AG04450 (cell line): ENCODE measurements at regions not wholly inside any gene's neighbourhood (a gene's known extent, or its start where the extent isn't known, plus 50 kb on each side); places are given as distances from the start of the nearest gene placed in this dataset.
A peak's percentile ranks its signal among the peaks of the same experiment; 100 is the strongest.

Source experiments
- CTCF ChIA-PET: fragments of 300-600, 350-600 bp; formaldehyde crosslinking; extraction: SDS; loops from one replicate; lab custom pipeline; 2022; ENCODE audit warnings: antibody characterized with exemption, inconsistent platforms; lab: Charles Lee
- POLR2A ChIA-PET: fragments of 350-600 bp; formaldehyde crosslinking; extraction: SDS; loops from one replicate; lab custom pipeline; 2021; ENCODE audit warnings: antibody characterized with exemption, inconsistent platforms; lab: Yijun Ruan, JAX
- DNase-seq: peaks from one replicate; pipeline ENCODE4 v3.0.0-alpha.2; 2011; ENCODE audit warnings: low read depth, low spot score
- H3K27ac ChIP-seq: one replicate; pipeline ENCODE4 v1.5.1; 2012; ENCODE audit warnings: low read depth, low read length, control low read depth
- H3K27me3 ChIP-seq: one replicate; pipeline ENCODE4 v1.6.0; 2012; ENCODE audit warnings: low read length; ENCODE audit not compliant: control insufficient read depth, insufficient read depth
- H3K4me3 ChIP-seq: 2 replicates; pipeline ENCODE4 v1.5.1; 2011; ENCODE audit warnings: mild to moderate bottlenecking, low read depth, low read length, control low read depth
- H3K9me3 ChIP-seq: 2 replicates; pipeline ENCODE4 v1.5.1; 2012; ENCODE audit warnings: low read length; ENCODE audit not compliant: control insufficient read depth, insufficient read depth
- TF ChIP-seq, protein P1 (sequence below): IDR thresholded peaks from 2 replicates; pipeline ENCODE4 v1.5.1; 2011; ENCODE audit warnings: low read depth, low read length, control low read depth, inconsistent platforms

DNA sequence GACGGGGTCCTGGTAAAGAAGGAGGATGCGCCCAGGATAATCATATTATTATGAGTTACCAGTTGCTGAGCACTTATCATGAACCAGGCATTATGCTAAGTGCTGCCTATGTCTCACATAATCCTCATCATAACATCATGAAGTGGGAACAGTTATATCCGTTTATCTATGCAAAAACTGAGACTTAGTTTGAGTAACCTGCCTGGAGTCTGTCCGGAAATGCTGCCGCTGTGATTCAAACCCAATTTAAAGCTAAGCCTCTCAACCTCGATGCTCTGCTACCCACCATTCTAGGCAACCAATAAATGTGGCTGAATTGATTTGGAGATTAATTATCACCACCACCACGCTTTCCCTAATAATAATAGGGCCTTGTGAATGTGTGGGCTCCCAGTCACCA is 111.5 kb upstream of the CLMP start:
- Histone ChIP-seq H3K27me3 (peaks cover 9% of the 10 kb centered on the region), H3K4me3 (no peak overlapping the region), H3K9me3 (no peaks in the 10 kb centered on the region; the same call in 1 of the 2 replicates), H3K27ac (no peak overlapping the region)
- no peak for DNase-seq
- POLR2A ChIA-PET, result no interaction called here
- CTCF ChIA-PET, result interaction anchor here (0.8 to 1.2 kb wide), 3 partner anchors 28 to 168 kb away, joined by 4 to 6 read pairs (median 4); no protein-coding TSS in a partner anchor
- TF ChIP-seq, protein P1, sequence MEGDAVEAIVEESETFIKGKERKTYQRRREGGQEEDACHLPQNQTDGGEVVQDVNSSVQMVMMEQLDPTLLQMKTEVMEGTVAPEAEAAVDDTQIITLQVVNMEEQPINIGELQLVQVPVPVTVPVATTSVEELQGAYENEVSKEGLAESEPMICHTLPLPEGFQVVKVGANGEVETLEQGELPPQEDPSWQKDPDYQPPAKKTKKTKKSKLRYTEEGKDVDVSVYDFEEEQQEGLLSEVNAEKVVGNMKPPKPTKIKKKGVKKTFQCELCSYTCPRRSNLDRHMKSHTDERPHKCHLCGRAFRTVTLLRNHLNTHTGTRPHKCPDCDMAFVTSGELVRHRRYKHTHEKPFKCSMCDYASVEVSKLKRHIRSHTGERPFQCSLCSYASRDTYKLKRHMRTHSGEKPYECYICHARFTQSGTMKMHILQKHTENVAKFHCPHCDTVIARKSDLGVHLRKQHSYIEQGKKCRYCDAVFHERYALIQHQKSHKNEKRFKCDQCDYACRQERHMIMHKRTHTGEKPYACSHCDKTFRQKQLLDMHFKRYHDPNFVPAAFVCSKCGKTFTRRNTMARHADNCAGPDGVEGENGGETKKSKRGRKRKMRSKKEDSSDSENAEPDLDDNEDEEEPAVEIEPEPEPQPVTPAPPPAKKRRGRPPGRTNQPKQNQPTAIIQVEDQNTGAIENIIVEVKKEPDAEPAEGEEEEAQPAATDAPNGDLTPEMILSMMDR, result no peak

DNA sequence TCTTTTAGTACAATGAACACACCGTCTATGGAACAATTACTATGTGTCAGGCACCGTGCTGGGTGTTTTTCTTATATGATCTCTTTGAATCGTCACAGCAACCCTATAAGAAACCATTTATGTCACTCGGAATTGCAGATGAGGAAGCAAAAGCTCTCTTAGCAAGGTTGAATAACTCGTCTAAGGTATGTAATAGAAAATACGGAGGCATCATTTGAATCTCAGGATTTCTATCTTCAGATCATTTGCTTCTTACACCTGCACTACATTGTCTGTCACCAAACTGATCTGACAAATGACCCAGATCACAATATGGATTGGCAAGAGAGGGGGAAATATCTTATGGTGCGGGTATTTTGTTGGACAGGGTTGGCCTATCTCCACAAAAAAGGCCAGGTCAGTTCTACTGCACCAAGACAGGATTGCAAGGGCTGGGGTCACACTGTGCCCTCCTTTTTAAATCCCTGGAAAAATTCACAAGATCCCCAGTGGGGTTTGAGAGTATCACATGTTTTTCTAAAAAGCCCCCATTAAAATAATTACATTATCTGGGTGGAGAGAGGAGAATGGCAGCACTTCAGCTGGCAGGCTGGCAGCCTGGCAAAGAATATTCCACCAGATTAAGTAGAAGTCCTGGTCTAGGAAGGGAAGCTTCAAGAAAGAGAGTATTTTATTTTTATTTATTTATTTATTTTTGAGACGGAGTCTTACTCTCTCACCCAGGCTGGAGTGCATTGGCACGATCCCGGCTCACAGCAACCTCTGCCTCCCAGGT is 110.7 kb upstream of the CLMP start:
- CTCF ChIA-PET, result interaction anchor here (1.1 to 1.4 kb wide), 2 partner anchors 45 to 170 kb away, joined by 4 to 6 read pairs; no protein-coding TSS in a partner anchor
- Histone ChIP-seq H3K4me3 (no peak overlapping the region), H3K27ac (no peak overlapping the region)

DNA sequence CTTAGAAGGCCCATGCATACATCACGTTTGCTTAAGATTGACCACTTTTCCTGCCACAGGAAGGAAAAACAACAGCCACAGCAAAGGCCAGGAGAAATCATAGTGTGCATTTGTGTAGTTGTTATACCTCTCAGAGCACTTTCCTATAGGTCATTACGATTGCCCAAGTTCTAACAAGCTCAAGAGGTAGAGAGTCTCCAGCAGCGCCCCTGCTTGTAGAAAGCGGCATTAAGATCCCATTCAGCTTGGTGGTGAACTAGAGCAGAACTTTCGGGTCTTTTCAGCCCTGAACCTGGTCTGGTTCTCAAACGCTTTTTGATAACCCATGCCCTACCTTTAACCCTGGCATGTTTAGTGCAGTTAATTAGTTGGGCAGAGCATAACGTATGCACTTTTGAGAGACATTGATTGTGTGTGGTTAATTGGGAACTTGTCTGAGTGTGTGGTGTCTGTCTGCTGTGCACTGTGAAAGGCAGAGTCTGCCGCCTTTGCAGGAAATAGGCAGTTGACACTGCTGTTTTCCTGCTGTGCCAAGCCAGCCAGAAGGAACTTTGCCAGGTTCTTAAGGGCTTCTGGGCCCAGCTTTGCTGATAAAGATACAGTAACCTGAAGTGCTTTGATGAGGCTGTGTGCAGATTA is 109.9 kb upstream of the CLMP start:
- Histone ChIP-seq H3K27me3 (peaks cover 7% of the 10 kb centered on the region), H3K27ac (no peak overlapping the region), H3K4me3 (no peak overlapping the region), H3K9me3 (no peaks in the 10 kb centered on the region; the same call in 1 of the 2 replicates)
- CTCF ChIA-PET, result interaction anchor here (0.5 to 1.4 kb wide), 2 partner anchors 171 to 315 kb away, joined by 3 to 4 read pairs; no protein-coding TSS in a partner anchor
- POLR2A ChIA-PET, result no interaction called here
- TF ChIP-seq, protein P1, result peak; percentile 19; the same call in 1 of the 2 replicates
- no peak for DNase-seq

More for the DNA sequence above, 110.7 kb upstream of the CLMP start:
- POLR2A ChIA-PET, result no interaction called here
- no peak for DNase-seq
- Histone ChIP-seq H3K27me3 (peaks cover 7% of the 10 kb centered on the region), H3K9me3 (no peaks in the 10 kb centered on the region; the same call in 1 of the 2 replicates)
- TF ChIP-seq, protein P1, result no peak

DNA sequence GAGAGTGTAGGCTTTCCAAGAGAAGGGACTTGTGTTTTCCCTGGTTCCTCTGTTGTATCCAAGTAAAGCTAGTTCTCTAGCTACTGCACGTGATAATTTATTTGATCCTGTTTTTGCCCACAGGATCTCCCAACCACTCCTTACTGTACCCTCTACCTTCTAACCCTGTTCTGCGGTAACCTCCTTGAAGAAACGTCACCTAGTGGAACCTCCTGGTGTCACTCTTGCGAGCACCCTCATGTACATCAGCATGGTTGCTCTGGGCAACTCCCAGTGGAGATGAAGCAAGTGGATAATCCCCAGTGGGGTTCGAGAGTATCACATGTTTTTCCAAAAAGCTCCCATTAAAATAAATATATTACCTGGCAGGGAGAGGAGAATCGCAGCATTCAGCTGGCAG is 108.9 kb upstream of the CLMP start:
- TF ChIP-seq, protein P1, result no peak
- no peak for DNase-seq
- H3K4me3 ChIP-seq, result no peak overlapping the region
- no peaks in the 10 kb centered on the region; the same call in 1 of the 2 replicates for H3K9me3 ChIP-seq
- peaks cover 4% of the 10 kb centered on the region for H3K27me3 ChIP-seq
- CTCF ChIA-PET, result interaction anchor here (0.7 kb wide), 1 partner anchor 201 kb away, joined by 4 read pairs; no protein-coding TSS in a partner anchor
- POLR2A ChIA-PET, result no interaction called here
- no peak overlapping the region for H3K27ac ChIP-seq

DNA sequence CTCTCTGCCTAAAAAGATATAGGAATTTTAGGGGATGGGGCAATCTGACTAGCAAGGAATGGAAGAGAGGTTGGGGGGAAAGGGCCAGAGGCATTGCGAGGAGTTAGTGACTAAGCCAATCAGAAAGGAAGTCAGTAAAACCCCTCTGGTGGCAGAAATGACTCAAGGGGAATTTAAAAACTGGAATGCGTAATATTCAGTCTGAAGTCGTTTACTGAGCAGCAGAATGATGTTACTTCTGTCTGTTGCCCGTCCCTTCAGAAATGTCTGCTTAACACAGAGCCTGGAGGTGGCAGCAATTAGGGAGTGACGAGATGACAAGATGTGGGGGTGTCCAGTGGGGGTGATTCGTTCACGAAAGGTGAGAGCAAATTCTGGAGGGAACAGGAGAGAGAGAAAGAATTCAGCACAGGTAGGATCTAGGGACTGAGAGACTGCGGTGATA is 107.7 kb upstream of the CLMP start:
- H3K9me3 ChIP-seq, result no peaks in the 10 kb centered on the region; the same call in 1 of the 2 replicates
- ChIA-PET CTCF (interaction anchor here (0.6 to 5.7 kb wide), 9 partner anchors 11 to 199 kb away, joined by 3 to 50 read pairs (median 8); no protein-coding TSS in a partner anchor), POLR2A (no interaction called here)
- no peak overlapping the region for H3K4me3 ChIP-seq
- DNase-seq, result no peak
- peaks cover 8% of the 10 kb centered on the region for H3K27me3 ChIP-seq
- TF ChIP-seq, protein P1, result peak; percentile 47
- no peak overlapping the region for H3K27ac ChIP-seq
